HEK293 (cell line): ENCODE measurements at regions not wholly inside any gene's neighbourhood (a gene's known extent, or its start where the extent isn't known, plus 50 kb on each side); places are given as distances from the start of the nearest gene placed in this dataset.

Experiments used
- CTCF ChIA-PET: fragments of 350-600 bp; formaldehyde crosslinking; extraction: SDS; loops from one replicate; lab custom pipeline; 2021; ENCODE audit warnings: antibody characterized with exemption; lab: Yijun Ruan, JAX
- POLR2A ChIA-PET: fragments of 300-600 bp; formaldehyde crosslinking; extraction: SDS; loops from one replicate; lab custom pipeline; 2020; ENCODE audit warnings: antibody characterized with exemption, inconsistent platforms; lab: Yijun Ruan, JAX
- H3K27ac ChIP-seq: fragments of 200-500 bp; sonication (Bioruptor generic); 2 replicates; pipeline ENCODE4 v1.5.1; 2014; ENCODE audit warnings: low read depth, low read length, control low read depth, inconsistent platforms; ENCODE audit errors: extremely low read depth
- H3K36me3 ChIP-seq, 2 experiments: fragments of 200-500 bp in 1 of 2; sonication (Bioruptor generic) in 1 of 2; 1 replicate in 1 of 2; 2 replicates in 1 of 2; pipeline ENCODE4 v1.5.1; 2014 to 2017; ENCODE audit warnings: inconsistent platforms in 2 of 2, low read length in 2 of 2; ENCODE audit not compliant: control insufficient read depth in 2 of 2, insufficient read depth in 1 of 2
- H3K4me1 ChIP-seq: fragments of 200-500 bp; sonication (Bioruptor generic); 2 replicates; pipeline ENCODE4 v1.5.1; 2014; ENCODE audit warnings: mild to moderate bottlenecking, low read length, inconsistent platforms; ENCODE audit not compliant: control insufficient read depth, insufficient read depth
- H3K4me3 ChIP-seq: 2 replicates; pipeline ENCODE4 v1.5.1; 2011; ENCODE audit warnings: low read depth, mild to moderate bottlenecking, control low read depth, low read length, moderate library complexity
- H3K9me3 ChIP-seq: fragments of 200-500 bp; sonication (Bioruptor generic); 2 replicates; pipeline ENCODE4 v1.5.1; 2014; ENCODE audit warnings: low read depth, low read length, inconsistent platforms; ENCODE audit not compliant: control insufficient read depth, insufficient read depth
- GFI1B ChIP-seq: fragments of 450-650 bp; formaldehyde crosslinking; IDR thresholded peaks from 2 replicates; pipeline ENCODE4 v1.5.1; 2016; ENCODE audit warnings: missing biosample characterization, missing genetic modification characterization
- GLI2 ChIP-seq: fragments of 450-650 bp; formaldehyde crosslinking; IDR thresholded peaks from 2 replicates; pipeline ENCODE4; 2017; ENCODE audit warnings: missing biosample characterization, missing genetic modification characterization, low read depth, borderline replicate concordance
- GLI4 ChIP-seq: fragments of 450-650 bp; formaldehyde crosslinking; IDR thresholded peaks from 2 replicates; pipeline ENCODE4 v1.5.1; 2016; ENCODE audit warnings: missing biosample characterization, missing genetic modification characterization
- PRDM1 ChIP-seq: fragments of 450-650 bp; formaldehyde crosslinking; IDR thresholded peaks from 2 replicates; pipeline ENCODE4; 2016; ENCODE audit warnings: missing biosample characterization, missing genetic modification characterization
- YY1 ChIP-seq: fragments of 450-650 bp; formaldehyde crosslinking; IDR thresholded peaks from 2 replicates; pipeline ENCODE4 v1.5.1; 2018; ENCODE audit warnings: missing biosample characterization, missing genetic modification characterization
- ZNF10 ChIP-seq: fragments of 450-650 bp; formaldehyde crosslinking; IDR thresholded peaks from 2 replicates; pipeline ENCODE4 v1.5.1; 2017; ENCODE audit warnings: missing biosample characterization, missing genetic modification characterization
- ZNF146 ChIP-seq: fragments of 450-650 bp; formaldehyde crosslinking; IDR thresholded peaks from 2 replicates; pipeline ENCODE4 v1.5.1; 2016; ENCODE audit warnings: missing biosample characterization, missing genetic modification characterization
- ZNF2 ChIP-seq: fragments of 450-650 bp; formaldehyde crosslinking; IDR thresholded peaks from 2 replicates; pipeline ENCODE4 v1.5.1; 2016; ENCODE audit warnings: missing biosample characterization, missing genetic modification characterization
- ZNF571 ChIP-seq: fragments of 450-650 bp; formaldehyde crosslinking; IDR thresholded peaks from 2 replicates; pipeline ENCODE4 v1.5.0; 2017; ENCODE audit warnings: missing biosample characterization, missing genetic modification characterization
- ZNF610 ChIP-seq: fragments of 450-650 bp; formaldehyde crosslinking; IDR thresholded peaks from 2 replicates; pipeline ENCODE4 v1.5.1; 2016; ENCODE audit warnings: missing biosample characterization, missing genetic modification characterization, borderline replicate concordance
- ZNF792 ChIP-seq: fragments of 450-650 bp; formaldehyde crosslinking; IDR thresholded peaks from 2 replicates; pipeline ENCODE4 v1.5.1; 2016; ENCODE audit warnings: missing biosample characterization, missing genetic modification characterization
- TF ChIP-seq, protein P1 (sequence below): fragments of 450-650 bp; formaldehyde crosslinking; IDR thresholded peaks from 2 replicates; pipeline ENCODE4 v1.5.1; 2016; ENCODE audit warnings: missing biosample characterization, missing genetic modification characterization
- TF ChIP-seq, protein P2 (sequence below): fragments of 450-650 bp; formaldehyde crosslinking; IDR thresholded peaks from 2 replicates; pipeline ENCODE4 v1.5.1; 2016; ENCODE audit warnings: missing biosample characterization, missing genetic modification characterization
- TF ChIP-seq, protein P3 (sequence below): fragments of 450-650 bp; formaldehyde crosslinking; IDR thresholded peaks from 2 replicates; pipeline ENCODE4 v1.5.1; 2016; ENCODE audit warnings: missing biosample characterization, missing genetic modification characterization, borderline replicate concordance
- TF ChIP-seq, protein P4 (sequence below): fragments of 450-650 bp; formaldehyde crosslinking; IDR thresholded peaks from 2 replicates; pipeline ENCODE4 v1.5.1; 2016; ENCODE audit warnings: missing biosample characterization, missing genetic modification characterization, low read depth
- TF ChIP-seq, protein P5 (sequence below): fragments of 450-650 bp; formaldehyde crosslinking; IDR thresholded peaks from 2 replicates; pipeline ENCODE4 v1.5.1; 2016; ENCODE audit warnings: missing biosample characterization, missing genetic modification characterization

DNA sequence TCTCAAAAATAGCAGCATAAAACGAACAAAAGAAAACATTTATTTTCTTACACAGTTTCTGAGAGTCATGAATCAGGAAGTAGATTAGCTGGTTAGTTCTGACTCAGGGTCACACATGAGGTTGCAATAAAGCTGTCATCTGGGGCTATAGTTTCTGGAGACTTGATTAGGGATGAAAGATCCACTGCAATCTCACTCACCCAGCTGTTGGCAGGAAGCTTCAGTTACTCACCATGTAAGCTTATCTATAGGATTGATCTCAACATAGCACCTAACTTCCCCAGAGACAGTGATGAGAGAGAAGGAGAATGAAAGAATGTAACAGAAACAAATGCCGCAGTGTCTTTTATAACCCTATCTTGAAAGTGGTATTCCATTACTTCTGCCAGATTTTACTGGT is 435.5 kb downstream of the GABRG1 start (continued):
- TF ChIP-seq, protein P1, sequence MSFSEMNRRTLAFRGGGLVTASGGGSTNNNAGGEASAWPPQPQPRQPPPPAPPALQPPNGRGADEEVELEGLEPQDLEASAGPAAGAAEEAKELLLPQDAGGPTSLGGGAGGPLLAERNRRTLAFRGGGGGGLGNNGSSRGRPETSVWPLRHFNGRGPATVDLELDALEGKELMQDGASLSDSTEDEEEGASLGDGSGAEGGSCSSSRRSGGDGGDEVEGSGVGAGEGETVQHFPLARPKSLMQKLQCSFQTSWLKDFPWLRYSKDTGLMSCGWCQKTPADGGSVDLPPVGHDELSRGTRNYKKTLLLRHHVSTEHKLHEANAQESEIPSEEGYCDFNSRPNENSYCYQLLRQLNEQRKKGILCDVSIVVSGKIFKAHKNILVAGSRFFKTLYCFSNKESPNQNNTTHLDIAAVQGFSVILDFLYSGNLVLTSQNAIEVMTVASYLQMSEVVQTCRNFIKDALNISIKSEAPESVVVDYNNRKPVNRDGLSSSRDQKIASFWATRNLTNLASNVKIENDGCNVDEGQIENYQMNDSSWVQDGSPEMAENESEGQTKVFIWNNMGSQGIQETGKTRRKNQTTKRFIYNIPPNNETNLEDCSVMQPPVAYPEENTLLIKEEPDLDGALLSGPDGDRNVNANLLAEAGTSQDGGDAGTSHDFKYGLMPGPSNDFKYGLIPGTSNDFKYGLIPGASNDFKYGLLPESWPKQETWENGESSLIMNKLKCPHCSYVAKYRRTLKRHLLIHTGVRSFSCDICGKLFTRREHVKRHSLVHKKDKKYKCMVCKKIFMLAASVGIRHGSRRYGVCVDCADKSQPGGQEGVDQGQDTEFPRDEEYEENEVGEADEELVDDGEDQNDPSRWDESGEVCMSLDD = no peak
- no peak for TF ChIP-seq YY1 (tag by site-specific recombination)

DNA sequence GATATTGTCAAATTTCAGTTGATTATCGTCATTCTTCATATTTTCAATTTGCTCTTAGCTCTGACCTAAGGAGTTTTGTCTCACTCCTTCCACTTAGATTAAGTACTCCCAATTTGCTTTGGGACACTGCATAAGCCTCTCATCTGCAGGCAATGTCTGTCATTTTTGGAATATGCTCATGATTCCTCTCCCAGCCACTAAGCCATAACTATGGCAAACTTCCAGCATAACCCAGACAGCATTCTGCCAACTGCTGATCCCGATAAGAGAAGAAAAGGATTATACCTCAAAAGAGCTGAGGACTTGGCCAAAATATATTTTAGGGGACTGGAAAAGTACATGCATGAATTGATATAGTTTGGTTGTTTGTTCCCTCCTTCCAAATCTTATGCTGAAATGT is 444.4 kb downstream of the GABRG1 start:
- ChIA-PET CTCF (no interaction called here), POLR2A (no interaction called here)
- TF ChIP-seq, protein P2, sequence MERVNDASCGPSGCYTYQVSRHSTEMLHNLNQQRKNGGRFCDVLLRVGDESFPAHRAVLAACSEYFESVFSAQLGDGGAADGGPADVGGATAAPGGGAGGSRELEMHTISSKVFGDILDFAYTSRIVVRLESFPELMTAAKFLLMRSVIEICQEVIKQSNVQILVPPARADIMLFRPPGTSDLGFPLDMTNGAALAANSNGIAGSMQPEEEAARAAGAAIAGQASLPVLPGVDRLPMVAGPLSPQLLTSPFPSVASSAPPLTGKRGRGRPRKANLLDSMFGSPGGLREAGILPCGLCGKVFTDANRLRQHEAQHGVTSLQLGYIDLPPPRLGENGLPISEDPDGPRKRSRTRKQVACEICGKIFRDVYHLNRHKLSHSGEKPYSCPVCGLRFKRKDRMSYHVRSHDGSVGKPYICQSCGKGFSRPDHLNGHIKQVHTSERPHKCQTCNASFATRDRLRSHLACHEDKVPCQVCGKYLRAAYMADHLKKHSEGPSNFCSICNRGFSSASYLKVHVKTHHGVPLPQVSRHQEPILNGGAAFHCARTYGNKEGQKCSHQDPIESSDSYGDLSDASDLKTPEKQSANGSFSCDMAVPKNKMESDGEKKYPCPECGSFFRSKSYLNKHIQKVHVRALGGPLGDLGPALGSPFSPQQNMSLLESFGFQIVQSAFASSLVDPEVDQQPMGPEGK = no peak
- TF ChIP-seq ZNF2 (no peak), ZNF792 (tag by site-specific recombination) (no peak), GLI4 (tag by site-specific recombination) (no peak), ZNF10 (tag by site-specific recombination) (no peak), ZNF146 (tag by site-specific recombination) (no peak), ZNF571 (tag by site-specific recombination) (no peak)
- H3K4me1 ChIP-seq = no peaks in the 10 kb centered on the region
- no peaks in the 10 kb centered on the region for H3K9me3 ChIP-seq
- H3K27ac ChIP-seq = no peak overlapping the region
- no peaks in the 10 kb centered on the region for H3K36me3 ChIP-seq
- no peak overlapping the region for H3K4me3 ChIP-seq

DNA sequence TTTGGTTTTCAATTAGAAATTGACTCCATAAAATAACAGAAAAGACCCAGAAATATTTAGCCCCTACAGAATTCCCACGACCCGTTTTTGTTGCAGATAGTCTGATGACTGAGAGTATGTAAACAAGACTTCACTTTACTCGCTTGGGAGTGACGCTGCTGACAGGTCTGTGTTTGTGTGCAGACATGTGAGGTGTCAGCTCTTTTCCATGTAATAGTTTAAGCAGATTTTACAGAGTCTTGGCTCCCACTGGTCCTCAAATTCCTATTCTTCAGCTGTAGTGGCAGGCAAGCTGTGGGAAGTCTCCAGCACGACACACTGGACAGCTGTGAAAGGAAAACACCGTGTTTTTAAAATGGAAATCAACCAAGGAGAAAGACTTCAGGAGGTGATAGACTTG is 455.7 kb downstream of the GABRG1 start:
- H3K4me1 ChIP-seq = no peaks in the 10 kb centered on the region
- ChIA-PET CTCF (no interaction called here), POLR2A (no interaction called here)
- H3K4me3 ChIP-seq = no peak overlapping the region
- H3K9me3 ChIP-seq = no peaks in the 10 kb centered on the region
- H3K27ac ChIP-seq = no peak overlapping the region
- no peaks in the 10 kb centered on the region for H3K36me3 ChIP-seq
- TF ChIP-seq GFI1B (tag by site-specific recombination) = no peak
- TF ChIP-seq GLI2 (tag by site-specific recombination) = no peak
- TF ChIP-seq, protein P3, sequence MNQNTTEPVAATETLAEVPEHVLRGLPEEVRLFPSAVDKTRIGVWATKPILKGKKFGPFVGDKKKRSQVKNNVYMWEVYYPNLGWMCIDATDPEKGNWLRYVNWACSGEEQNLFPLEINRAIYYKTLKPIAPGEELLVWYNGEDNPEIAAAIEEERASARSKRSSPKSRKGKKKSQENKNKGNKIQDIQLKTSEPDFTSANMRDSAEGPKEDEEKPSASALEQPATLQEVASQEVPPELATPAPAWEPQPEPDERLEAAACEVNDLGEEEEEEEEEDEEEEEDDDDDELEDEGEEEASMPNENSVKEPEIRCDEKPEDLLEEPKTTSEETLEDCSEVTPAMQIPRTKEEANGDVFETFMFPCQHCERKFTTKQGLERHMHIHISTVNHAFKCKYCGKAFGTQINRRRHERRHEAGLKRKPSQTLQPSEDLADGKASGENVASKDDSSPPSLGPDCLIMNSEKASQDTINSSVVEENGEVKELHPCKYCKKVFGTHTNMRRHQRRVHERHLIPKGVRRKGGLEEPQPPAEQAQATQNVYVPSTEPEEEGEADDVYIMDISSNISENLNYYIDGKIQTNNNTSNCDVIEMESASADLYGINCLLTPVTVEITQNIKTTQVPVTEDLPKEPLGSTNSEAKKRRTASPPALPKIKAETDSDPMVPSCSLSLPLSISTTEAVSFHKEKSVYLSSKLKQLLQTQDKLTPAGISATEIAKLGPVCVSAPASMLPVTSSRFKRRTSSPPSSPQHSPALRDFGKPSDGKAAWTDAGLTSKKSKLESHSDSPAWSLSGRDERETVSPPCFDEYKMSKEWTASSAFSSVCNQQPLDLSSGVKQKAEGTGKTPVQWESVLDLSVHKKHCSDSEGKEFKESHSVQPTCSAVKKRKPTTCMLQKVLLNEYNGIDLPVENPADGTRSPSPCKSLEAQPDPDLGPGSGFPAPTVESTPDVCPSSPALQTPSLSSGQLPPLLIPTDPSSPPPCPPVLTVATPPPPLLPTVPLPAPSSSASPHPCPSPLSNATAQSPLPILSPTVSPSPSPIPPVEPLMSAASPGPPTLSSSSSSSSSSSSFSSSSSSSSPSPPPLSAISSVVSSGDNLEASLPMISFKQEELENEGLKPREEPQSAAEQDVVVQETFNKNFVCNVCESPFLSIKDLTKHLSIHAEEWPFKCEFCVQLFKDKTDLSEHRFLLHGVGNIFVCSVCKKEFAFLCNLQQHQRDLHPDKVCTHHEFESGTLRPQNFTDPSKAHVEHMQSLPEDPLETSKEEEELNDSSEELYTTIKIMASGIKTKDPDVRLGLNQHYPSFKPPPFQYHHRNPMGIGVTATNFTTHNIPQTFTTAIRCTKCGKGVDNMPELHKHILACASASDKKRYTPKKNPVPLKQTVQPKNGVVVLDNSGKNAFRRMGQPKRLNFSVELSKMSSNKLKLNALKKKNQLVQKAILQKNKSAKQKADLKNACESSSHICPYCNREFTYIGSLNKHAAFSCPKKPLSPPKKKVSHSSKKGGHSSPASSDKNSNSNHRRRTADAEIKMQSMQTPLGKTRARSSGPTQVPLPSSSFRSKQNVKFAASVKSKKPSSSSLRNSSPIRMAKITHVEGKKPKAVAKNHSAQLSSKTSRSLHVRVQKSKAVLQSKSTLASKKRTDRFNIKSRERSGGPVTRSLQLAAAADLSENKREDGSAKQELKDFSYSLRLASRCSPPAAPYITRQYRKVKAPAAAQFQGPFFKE (tag by site-specific recombination) = no peak
- TF ChIP-seq, protein P4, sequence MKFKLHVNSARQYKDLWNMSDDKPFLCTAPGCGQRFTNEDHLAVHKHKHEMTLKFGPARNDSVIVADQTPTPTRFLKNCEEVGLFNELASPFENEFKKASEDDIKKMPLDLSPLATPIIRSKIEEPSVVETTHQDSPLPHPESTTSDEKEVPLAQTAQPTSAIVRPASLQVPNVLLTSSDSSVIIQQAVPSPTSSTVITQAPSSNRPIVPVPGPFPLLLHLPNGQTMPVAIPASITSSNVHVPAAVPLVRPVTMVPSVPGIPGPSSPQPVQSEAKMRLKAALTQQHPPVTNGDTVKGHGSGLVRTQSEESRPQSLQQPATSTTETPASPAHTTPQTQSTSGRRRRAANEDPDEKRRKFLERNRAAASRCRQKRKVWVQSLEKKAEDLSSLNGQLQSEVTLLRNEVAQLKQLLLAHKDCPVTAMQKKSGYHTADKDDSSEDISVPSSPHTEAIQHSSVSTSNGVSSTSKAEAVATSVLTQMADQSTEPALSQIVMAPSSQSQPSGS (tag by site-specific recombination) = no peak
- no peak for TF ChIP-seq PRDM1 (tag by site-specific recombination)
- TF ChIP-seq, protein P5, sequence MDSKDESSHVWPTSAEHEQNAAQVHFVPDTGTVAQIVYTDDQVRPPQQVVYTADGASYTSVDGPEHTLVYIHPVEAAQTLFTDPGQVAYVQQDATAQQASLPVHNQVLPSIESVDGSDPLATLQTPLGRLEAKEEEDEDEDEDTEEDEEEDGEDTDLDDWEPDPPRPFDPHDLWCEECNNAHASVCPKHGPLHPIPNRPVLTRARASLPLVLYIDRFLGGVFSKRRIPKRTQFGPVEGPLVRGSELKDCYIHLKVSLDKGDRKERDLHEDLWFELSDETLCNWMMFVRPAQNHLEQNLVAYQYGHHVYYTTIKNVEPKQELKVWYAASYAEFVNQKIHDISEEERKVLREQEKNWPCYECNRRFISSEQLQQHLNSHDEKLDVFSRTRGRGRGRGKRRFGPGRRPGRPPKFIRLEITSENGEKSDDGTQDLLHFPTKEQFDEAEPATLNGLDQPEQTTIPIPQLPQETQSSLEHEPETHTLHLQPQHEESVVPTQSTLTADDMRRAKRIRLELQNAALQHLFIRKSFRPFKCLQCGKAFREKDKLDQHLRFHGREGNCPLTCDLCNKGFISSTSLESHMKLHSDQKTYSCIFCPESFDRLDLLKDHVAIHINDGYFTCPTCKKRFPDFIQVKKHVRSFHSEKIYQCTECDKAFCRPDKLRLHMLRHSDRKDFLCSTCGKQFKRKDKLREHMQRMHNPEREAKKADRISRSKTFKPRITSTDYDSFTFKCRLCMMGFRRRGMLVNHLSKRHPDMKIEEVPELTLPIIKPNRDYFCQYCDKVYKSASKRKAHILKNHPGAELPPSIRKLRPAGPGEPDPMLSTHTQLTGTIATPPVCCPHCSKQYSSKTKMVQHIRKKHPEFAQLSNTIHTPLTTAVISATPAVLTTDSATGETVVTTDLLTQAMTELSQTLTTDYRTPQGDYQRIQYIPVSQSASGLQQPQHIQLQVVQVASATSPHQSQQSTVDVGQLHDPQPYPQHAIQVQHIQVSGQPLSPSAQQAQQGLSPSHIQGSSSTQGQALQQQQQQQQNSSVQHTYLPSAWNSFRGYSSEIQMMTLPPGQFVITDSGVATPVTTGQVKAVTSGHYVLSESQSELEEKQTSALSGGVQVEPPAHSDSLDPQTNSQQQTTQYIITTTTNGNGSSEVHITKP (tag by site-specific recombination) = no peak
- TF ChIP-seq ZNF610 (tag by site-specific recombination) = no peak
